BJ (cell line): ENCODE measurements at regions not wholly inside any gene's neighbourhood (a gene's known extent, or its start where the extent isn't known, plus 50 kb on each side); places are given as distances from the start of the nearest gene placed in this dataset.

ENCODE experiments used
- CTCF ChIA-PET: fragments of 350-600 bp; formaldehyde crosslinking; extraction: SDS; loops from one replicate; lab custom pipeline; 2021; ENCODE audit warnings: antibody characterized with exemption, inconsistent platforms; lab: Yijun Ruan, JAX
- POLR2A ChIA-PET: fragments of 300-600 bp; sonication (Branson Sonifier 250); formaldehyde crosslinking; extraction: SDS; loops from one replicate; lab custom pipeline; 2021; ENCODE audit warnings: antibody characterized with exemption; lab: Charles Lee
- DNase-seq: peaks from one replicate; pipeline ENCODE4 v3.0.0-alpha.2; 2011; ENCODE audit warnings: low read depth
- H3K27me3 ChIP-seq: 2 replicates; pipeline ENCODE4 v1.6.0; 2011; ENCODE audit warnings: low read length; ENCODE audit not compliant: control insufficient read depth, insufficient read depth
- H3K36me3 ChIP-seq: 2 replicates; pipeline ENCODE4 v1.5.1; 2011; ENCODE audit warnings: low read length; ENCODE audit not compliant: control insufficient read depth, insufficient read depth
- H3K4me3 ChIP-seq: 2 replicates; pipeline ENCODE4 v1.5.1; 2011; ENCODE audit warnings: low read depth, mild to moderate bottlenecking, control low read depth, low read length
- TF ChIP-seq, protein P1 (sequence below): IDR thresholded peaks from 2 replicates; pipeline ENCODE4 v1.5.1; 2011; ENCODE audit warnings: low read depth, mild to moderate bottlenecking, control low read depth, inconsistent platforms, low read length, moderate library complexity; ENCODE audit not compliant: insufficient read depth

DNA sequence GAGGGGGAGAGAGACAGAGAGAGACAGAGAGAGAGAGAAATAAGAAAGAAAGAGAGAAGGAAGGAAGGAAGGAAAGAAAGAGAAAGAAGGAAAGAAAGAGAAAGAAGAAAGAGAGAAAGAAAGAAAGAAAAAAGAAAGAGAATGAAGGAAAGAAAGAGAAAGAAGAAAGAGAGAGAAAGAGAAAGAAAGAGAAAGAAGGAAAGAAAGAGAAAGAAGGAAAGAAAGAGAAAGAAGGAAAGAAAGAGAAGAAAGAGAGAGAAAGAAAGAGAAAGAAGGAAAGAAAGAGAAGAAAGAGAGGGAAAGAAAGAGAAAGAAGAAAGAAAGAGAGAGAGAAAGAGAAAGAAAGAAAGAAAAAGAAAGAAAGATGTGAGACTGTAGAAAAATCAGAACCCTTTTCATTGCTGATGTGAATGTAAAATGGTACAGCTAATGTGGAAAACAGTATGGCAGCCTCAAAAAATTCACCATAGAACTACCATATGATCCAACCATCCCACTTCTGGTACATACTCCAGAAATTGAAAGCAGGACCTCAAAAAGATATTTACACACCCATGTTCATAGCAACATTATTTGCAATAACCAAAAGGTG, 203.4 kb upstream of the POU3F3 start:
- no peak for DNase-seq
- ChIA-PET POLR2A (no interaction called here), CTCF (no interaction called here)
- Histone ChIP-seq H3K27me3 (no peaks in the 10 kb centered on the region), H3K36me3 (no peaks in the 10 kb centered on the region), H3K4me3 (no peak overlapping the region)
- TF ChIP-seq, protein P1, sequence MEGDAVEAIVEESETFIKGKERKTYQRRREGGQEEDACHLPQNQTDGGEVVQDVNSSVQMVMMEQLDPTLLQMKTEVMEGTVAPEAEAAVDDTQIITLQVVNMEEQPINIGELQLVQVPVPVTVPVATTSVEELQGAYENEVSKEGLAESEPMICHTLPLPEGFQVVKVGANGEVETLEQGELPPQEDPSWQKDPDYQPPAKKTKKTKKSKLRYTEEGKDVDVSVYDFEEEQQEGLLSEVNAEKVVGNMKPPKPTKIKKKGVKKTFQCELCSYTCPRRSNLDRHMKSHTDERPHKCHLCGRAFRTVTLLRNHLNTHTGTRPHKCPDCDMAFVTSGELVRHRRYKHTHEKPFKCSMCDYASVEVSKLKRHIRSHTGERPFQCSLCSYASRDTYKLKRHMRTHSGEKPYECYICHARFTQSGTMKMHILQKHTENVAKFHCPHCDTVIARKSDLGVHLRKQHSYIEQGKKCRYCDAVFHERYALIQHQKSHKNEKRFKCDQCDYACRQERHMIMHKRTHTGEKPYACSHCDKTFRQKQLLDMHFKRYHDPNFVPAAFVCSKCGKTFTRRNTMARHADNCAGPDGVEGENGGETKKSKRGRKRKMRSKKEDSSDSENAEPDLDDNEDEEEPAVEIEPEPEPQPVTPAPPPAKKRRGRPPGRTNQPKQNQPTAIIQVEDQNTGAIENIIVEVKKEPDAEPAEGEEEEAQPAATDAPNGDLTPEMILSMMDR: no peak

DNA sequence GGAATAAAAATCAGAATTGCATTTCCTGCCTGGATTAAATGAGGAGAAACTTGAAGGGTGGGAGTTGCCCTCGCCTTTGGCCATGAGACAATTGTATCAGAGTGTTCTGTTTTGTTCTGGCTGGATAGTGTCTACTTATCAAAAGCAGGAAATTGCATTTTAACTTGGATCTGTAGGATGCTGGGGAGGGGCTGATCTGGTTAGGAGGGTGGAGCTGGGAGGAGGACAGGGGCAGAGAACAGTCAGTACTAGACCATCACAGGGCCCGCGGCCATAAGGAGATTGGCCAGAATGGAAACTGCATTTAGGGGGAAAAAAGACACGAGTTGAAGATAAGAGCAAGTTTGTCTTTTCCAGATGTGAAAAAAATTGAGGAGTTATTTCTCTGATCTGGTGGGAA, 199.1 kb upstream of the POU3F3 start:
- TF ChIP-seq, protein P1: no peak
- H3K27me3 ChIP-seq: no peaks in the 10 kb centered on the region
- no peaks in the 10 kb centered on the region for H3K36me3 ChIP-seq
- POLR2A ChIA-PET: no interaction called here
- no peak for DNase-seq
- no peak overlapping the region for H3K4me3 ChIP-seq
- CTCF ChIA-PET: no interaction called here

DNA sequence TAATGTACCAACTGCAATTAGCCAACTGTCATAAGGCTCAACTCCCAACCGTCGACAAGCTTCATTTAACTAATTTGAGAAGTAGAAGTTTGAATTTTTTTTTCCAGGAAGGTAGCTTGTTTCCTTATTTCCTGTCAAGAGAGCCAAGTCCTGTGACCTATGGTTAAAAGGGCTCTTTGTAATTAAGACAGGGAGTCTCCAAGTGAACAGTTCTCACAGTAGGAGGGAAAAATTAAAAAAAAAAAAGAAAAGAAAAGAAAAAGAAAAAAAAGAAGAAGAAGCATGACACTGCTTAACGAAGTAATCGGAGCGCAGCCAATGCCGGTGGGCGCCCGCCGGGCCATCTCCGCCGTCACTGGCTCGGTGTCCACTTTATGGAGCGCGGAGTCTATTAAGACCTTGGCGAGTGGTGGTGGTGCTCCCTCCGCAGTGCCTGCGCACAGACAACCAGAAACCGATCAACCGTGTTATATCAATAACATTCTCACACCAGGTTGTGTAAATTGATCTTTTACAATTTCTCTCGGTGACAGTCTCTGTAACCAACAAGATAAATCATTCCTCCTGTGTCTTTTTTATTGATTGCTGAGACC, 197.2 kb upstream of the POU3F3 start:
- ChIA-PET POLR2A (no interaction called here), CTCF (no interaction called here)
- Histone ChIP-seq H3K36me3 (no peaks in the 10 kb centered on the region), H3K27me3 (no peaks in the 10 kb centered on the region), H3K4me3 (no peak overlapping the region)
- no peak for DNase-seq
- TF ChIP-seq, protein P1: no peak

DNA sequence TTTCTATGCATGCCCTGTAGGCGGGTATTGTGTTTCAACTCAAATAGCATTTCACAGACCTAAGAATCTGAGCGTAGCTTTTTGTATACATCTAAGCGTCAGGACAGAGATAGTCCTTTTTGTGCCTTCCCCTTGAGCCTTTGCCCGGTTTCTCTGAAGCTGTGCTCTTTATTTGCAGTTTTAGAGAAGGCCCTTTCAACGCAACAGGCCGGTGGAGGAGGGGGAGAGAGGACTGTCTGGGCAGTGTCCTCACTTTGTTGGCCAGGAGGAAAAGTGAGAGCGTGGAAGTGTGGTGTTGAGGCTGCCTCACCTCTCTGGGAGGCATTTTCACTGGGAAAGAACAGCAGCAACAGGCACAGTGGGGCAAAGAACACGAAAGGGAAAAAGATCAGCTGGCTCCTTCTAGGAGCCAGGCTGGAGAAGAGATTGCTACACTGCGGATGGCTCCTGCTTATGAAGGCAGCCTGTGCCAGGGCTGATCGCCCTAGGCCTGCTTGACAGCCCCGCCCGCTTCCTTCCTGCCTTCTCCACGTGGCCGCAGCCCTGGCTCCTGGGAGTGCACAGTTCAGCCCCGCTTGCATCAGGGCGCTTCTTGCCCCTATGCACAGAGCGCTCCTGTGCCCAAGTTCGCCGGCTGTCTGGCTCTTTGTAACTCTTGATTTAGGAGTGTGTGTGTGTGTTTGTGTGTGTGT, 195.6 kb upstream of the POU3F3 start:
- TF ChIP-seq, protein P1: no peak
- no peak overlapping the region for H3K4me3 ChIP-seq
- H3K36me3 ChIP-seq: no peaks in the 10 kb centered on the region
- DNase-seq: no peak
- POLR2A ChIA-PET: no interaction called here
- CTCF ChIA-PET: no interaction called here
- no peaks in the 10 kb centered on the region for H3K27me3 ChIP-seq

DNA sequence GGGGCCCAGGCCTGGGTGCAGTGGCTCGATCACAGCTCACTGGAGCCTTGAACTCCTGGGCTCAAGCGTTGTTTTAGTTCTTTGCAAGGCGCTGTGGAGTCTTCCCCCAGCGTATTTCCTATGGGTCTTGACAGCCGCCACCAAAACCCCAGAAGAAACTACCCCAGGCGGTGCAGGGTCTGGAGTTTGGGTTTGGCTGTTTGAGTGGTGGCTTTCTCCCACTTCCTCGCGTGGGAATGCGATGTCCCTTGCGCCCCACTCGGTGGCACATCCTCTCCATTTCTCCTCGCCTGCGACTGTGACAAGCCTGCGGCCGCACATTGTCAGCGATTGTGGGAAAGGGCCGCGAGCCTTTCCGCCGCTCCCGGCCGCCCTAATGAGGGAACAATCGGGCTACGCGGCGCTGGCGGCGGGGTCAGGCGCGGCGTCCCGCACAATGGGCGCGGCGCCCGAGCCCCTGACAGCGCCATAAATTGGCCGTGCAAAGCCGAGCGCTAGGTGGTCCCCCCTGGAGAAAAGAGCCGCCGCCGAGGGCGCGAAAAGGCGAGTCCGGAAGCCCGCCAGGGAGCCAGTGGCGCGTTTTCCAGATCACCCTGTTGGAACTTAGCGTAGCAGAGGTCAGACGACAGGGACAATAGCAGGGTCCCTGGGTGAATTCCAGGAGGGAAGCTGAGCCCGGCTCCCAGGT, 194.9 kb upstream of the POU3F3 start:
- TF ChIP-seq, protein P1: no peak
- DNase-seq: no peak
- ChIA-PET POLR2A (no interaction called here), CTCF (no interaction called here)
- Histone ChIP-seq H3K36me3 (no peaks in the 10 kb centered on the region), H3K27me3 (no peaks in the 10 kb centered on the region), H3K4me3 (no peak overlapping the region)
